Upper lobe of left lung (tissue), 6 donors: ENCODE measurements at regions not wholly inside any gene's neighbourhood (a gene's known extent, or its start where the extent isn't known, plus 50 kb on each side); places are given as distances from the start of the nearest gene placed in this dataset.

ENCODE experiments used
- ATAC-seq, 2 donors: fragments of 200-7000 bp; cut with Tn5 transposase; one replicate each; pipeline ENCODE4 v1.9.1; 2022; ENCODE audit warnings: mild to moderate bottlenecking in 2 of 2, moderate library complexity in 2 of 2; ENCODE audit not compliant: low FRiP score in 2 of 2
- DNase-seq, 2 donors: peaks; one replicate each; pipeline ENCODE4 v3.0.0-alpha.2; 2019 to 2020
- H3K27ac ChIP-seq, 4 donors: fragments of 200-600 bp; sonication (generic); one replicate each; pipeline ENCODE4 v1.5.1; 2016 to 2019
- H3K27me3 ChIP-seq, 4 donors: fragments of 200-600 bp; sonication (generic); one replicate each; pipeline ENCODE4 v1.5.1; 2017 to 2019
- H3K36me3 ChIP-seq, 4 donors: fragments of 200-600 bp; sonication (generic); one replicate each; pipeline ENCODE4 v1.5.1; 2016 to 2019
- H3K4me1 ChIP-seq, 4 donors: fragments of 200-600 bp; sonication (generic); one replicate each; pipeline ENCODE4 v1.5.1; 2018 to 2019
- H3K4me3 ChIP-seq, 4 donors: fragments of 200-600 bp; sonication (generic); one replicate each; pipeline ENCODE4 v1.5.1; 2017 to 2019; ENCODE audit warnings: mild to moderate bottlenecking in 2 of 4, moderate library complexity in 1 of 4
- H3K9me3 ChIP-seq, 4 donors: fragments of 200-600 bp; sonication (generic); one replicate each; pipeline ENCODE4 v1.5.1; 2018 to 2019
- CTCF ChIP-seq, 6 experiments: fragments of 450-650 bp in 4 of 6; fragments of 200-600 bp in 2 of 6; sonication (generic) in 2 of 6; IDR thresholded peaks; one replicate each; pipeline ENCODE4 v1.5.1; 2016 to 2019; ENCODE audit warnings: antibody characterized with exemption in 6 of 6
- EP300 ChIP-seq, 4 donors: sonication (generic); formaldehyde crosslinking; IDR thresholded peaks; one replicate each; pipeline ENCODE4 v1.5.1; 2017; ENCODE audit warnings: antibody characterized with exemption in 4 of 4, control low read depth in 2 of 4
- POLR2A ChIP-seq, 4 donors: fragments of 450-650 bp; IDR thresholded peaks; one replicate each; pipeline ENCODE4 v1.5.1; 2016 to 2017; ENCODE audit warnings: antibody characterized with exemption in 4 of 4, mild to moderate bottlenecking in 2 of 4
- POLR2AphosphoS5 ChIP-seq, 2 donors: sonication (generic); formaldehyde crosslinking; IDR thresholded peaks; one replicate each; pipeline ENCODE4 v1.5.1; 2017; ENCODE audit warnings: antibody characterized with exemption in 2 of 2
- WGBS, 2 donors: methylation state at CpG; one replicate each; pipeline ENCODE4 v1.1.5; 2017 to 2018; 5-methylcytosine and 5-hydroxymethylcytosine counted together
- donor health status: DM: no; HTN: no; CAD: no; lungs with moderate emphysema.
- donor health status: DM: no; HTN: yes; CAD: no; lungs with severe emphysema.

GRCh38 chr2:235113854-235114253 lies 162.0 kb downstream of the SH3BP4 start:
- no peak overlapping the region for H3K4me3 ChIP-seq
- H3K27ac ChIP-seq = no peak overlapping the region
- H3K9me3 ChIP-seq = no peaks in the 10 kb centered on the region
- ATAC-seq (peak in 1 of 2 donors; percentile 43), DNase-seq (peak in 1 of 2 donors; percentile 38)
- WGBS, 2 donors = 73 to 78% methylated on average over 6 to 7 of the region's 10 CpGs
- no peak for TF ChIP-seq EP300 (IDR thresholded peaks at IDR 0.05)
- no peak for TF ChIP-seq POLR2AphosphoS5 (IDR thresholded peaks at IDR 0.05)
- no peak for TF ChIP-seq CTCF (IDR thresholded peaks at IDR 0.05)
- TF ChIP-seq POLR2A (IDR thresholded peaks at IDR 0.05) = no peak
- H3K36me3 ChIP-seq = no peaks in the 10 kb centered on the region
- H3K4me1 ChIP-seq = no peaks in the 10 kb centered on the region
- no peaks in the 10 kb centered on the region for H3K27me3 ChIP-seq

GRCh38 chr2:235114286-235114685 lies 162.5 kb downstream of the SH3BP4 start:
- no peak overlapping the region for H3K27ac ChIP-seq
- no peak for ATAC-seq
- no peaks in the 10 kb centered on the region for H3K4me1 ChIP-seq
- DNase-seq = no peak
- WGBS, 2 donors = 91 to 93% methylated on average over 10 of the region's 10 CpGs
- TF ChIP-seq EP300 (IDR thresholded peaks at IDR 0.05) (no peak), CTCF (IDR thresholded peaks at IDR 0.05) (no peak), POLR2A (IDR thresholded peaks at IDR 0.05) (no peak), POLR2AphosphoS5 (IDR thresholded peaks at IDR 0.05) (no peak)
- no peak overlapping the region for H3K4me3 ChIP-seq
- H3K36me3 ChIP-seq = no peaks in the 10 kb centered on the region
- H3K27me3 ChIP-seq = no peaks in the 10 kb centered on the region
- H3K9me3 ChIP-seq = no peaks in the 10 kb centered on the region

- Histone ChIP-seq H3K9me3 (no peaks in the 10 kb centered on the region), H3K36me3 (no peaks in the 10 kb centered on the region), H3K27me3 (no peaks in the 10 kb centered on the region), H3K27ac (no peak overlapping the region), H3K4me1 (no peaks in the 10 kb centered on the region), H3K4me3 (no peak overlapping the region)
- ATAC-seq (no peak), DNase-seq (no peak)
- TF ChIP-seq CTCF (IDR thresholded peaks at IDR 0.05) (no peak), EP300 (IDR thresholded peaks at IDR 0.05) (no peak), POLR2AphosphoS5 (IDR thresholded peaks at IDR 0.05) (no peak), POLR2A (IDR thresholded peaks at IDR 0.05) (no peak)
- WGBS, 2 donors = 86 to 88% methylated on average over 4 of the region's 4 CpGs
Observed at GRCh38 chr2:235115521-235115920, 163.7 kb downstream of the SH3BP4 start.

- H3K27ac ChIP-seq = no peak overlapping the region
- WGBS, 2 donors = 2 to 8% methylated on average over 3 of the region's 3 CpGs
- TF ChIP-seq CTCF (IDR thresholded peaks at IDR 0.05) (peak; percentile 46 to 71 (median 64)), POLR2AphosphoS5 (IDR thresholded peaks at IDR 0.05) (no peak), EP300 (IDR thresholded peaks at IDR 0.05) (no peak)
- no peaks in the 10 kb centered on the region for H3K4me1 ChIP-seq
- H3K9me3 ChIP-seq = no peaks in the 10 kb centered on the region
- ATAC-seq = peak in 1 of 2 donors; percentile 41
- no peaks in the 10 kb centered on the region for H3K36me3 ChIP-seq
- no peak for DNase-seq
- H3K4me3 ChIP-seq = no peak overlapping the region
- H3K27me3 ChIP-seq = no peaks in the 10 kb centered on the region
Observed at GRCh38 chr2:235116885-235117492, 165.2 kb downstream of the SH3BP4 start.

- no peak for DNase-seq
- TF ChIP-seq POLR2AphosphoS5 (IDR thresholded peaks at IDR 0.05) (no peak), CTCF (IDR thresholded peaks at IDR 0.05) (no peak), EP300 (IDR thresholded peaks at IDR 0.05) (no peak), POLR2A (IDR thresholded peaks at IDR 0.05) (no peak)
- H3K4me1 ChIP-seq = no peaks in the 10 kb centered on the region
- WGBS, 2 donors = 58 to 62% methylated on average over 3 of the region's 3 CpGs
- H3K27ac ChIP-seq = no peak overlapping the region
- no peaks in the 10 kb centered on the region for H3K27me3 ChIP-seq
- ATAC-seq = no peak
- H3K4me3 ChIP-seq = no peak overlapping the region
- no peaks in the 10 kb centered on the region for H3K36me3 ChIP-seq
- no peaks in the 10 kb centered on the region for H3K9me3 ChIP-seq
Observed at GRCh38 chr2:235126768-235127167, 175.0 kb downstream of the SH3BP4 start.
